Left lung (tissue), 4 donors: ENCODE measurements at regions not wholly inside any gene's neighbourhood (a gene's known extent, or its start where the extent isn't known, plus 50 kb on each side); places are given as distances from the start of the nearest gene placed in this dataset.
"Not testable (repeated sequence)": the region's sequence is repeated elsewhere in the genome, so short reads cannot be mapped to it uniquely, and the experiment has no call there.

Experiments
- ATAC-seq: fragments of 200-7000 bp; cut with Tn5 transposase; one replicate; pipeline ENCODE4 v1.9.1; 2020; ENCODE audit warnings: moderate library complexity
- DNase-seq, 4 donors: peaks; one replicate each; pipeline ENCODE4 v3.0.0-alpha.2; 2013 to 2020
- H3K27ac ChIP-seq, 2 donors: fragments of 200-600 bp; sonication (generic) in 1 of 2; one replicate each; pipeline versions ENCODE4 v1.5.0 to v1.8.0; 2020 to 2021
- H3K27me3 ChIP-seq, 2 donors: fragments of 200-600 bp; sonication (generic) in 1 of 2; one replicate each; pipeline versions ENCODE4 v1.5.0 to v1.8.0; 2020 to 2021
- H3K36me3 ChIP-seq, 2 donors: fragments of 200-600 bp; sonication (generic) in 1 of 2; one replicate each; pipeline versions ENCODE4 v1.5.0 to v1.8.0; 2020 to 2021
- H3K4me1 ChIP-seq, 2 donors: fragments of 200-600 bp; one replicate each; pipeline ENCODE4 v1.8.0; 2021
- H3K4me3 ChIP-seq, 2 donors: fragments of 200-600 bp; sonication (generic) in 1 of 2; one replicate each; pipeline versions ENCODE4 v1.5.0 to v1.8.0; 2020 to 2021; ENCODE audit warnings: mild to moderate bottlenecking in 1 of 2
- H3K9me3 ChIP-seq, 2 donors: fragments of 200-600 bp; sonication (generic) in 1 of 2; one replicate each; pipeline versions ENCODE4 v1.5.0 to v1.8.0; 2020 to 2021
- CTCF ChIP-seq, 2 donors: fragments of 200-600 bp; sonication (generic) in 1 of 2; IDR thresholded peaks; one replicate each; pipeline versions ENCODE4 v1.5.0 to v1.8.0; 2021; ENCODE audit warnings: antibody characterized with exemption in 2 of 2
- intact Hi-C, 2 donors: fragments of 100-400 bp; cut with DNase I; formaldehyde crosslinking; loops; one replicate each; pipeline versions ENCODE4 v1.11.2 to v1.14.2; 2022
- donor health status: DM: no; HTN: yes; CAD: no.
- donor health status: DM: no; HTN: no; CAD: no.

GRCh38 chr1:47662068-47662467 lies 224.2 kb downstream of the FOXD2 start:
- no peak for DNase-seq
- Histone ChIP-seq H3K36me3 (no peaks in the 10 kb centered on the region), H3K27ac (no peak overlapping the region), H3K4me1 (no peaks in the 10 kb centered on the region), H3K4me3 (no peak overlapping the region), H3K9me3 (no peaks in the 10 kb centered on the region), H3K27me3 (no peaks in the 10 kb centered on the region)
- no peak for ATAC-seq
- intact Hi-C loops: no loop called here
- TF ChIP-seq CTCF (IDR thresholded peaks at IDR 0.05): no peak

GRCh38 chr1:47663286-47663685 lies 225.4 kb downstream of the FOXD2 start:
- H3K27me3 ChIP-seq: no peaks in the 10 kb centered on the region
- ATAC-seq (no peak), DNase-seq (no peak)
- H3K36me3 ChIP-seq: no peaks in the 10 kb centered on the region
- TF ChIP-seq CTCF (IDR thresholded peaks at IDR 0.05): no peak
- no peak overlapping the region for H3K27ac ChIP-seq
- H3K4me3 ChIP-seq: no peak overlapping the region
- H3K9me3 ChIP-seq: no peaks in the 10 kb centered on the region
- no peaks in the 10 kb centered on the region for H3K4me1 ChIP-seq
- intact Hi-C loops: no loop called here

- intact Hi-C loops: no loop called here
Measured at GRCh38 chr1:47664356-47664755, 226.5 kb downstream of the FOXD2 start.

GRCh38 chr1:47664896-47665295 lies 227.1 kb downstream of the FOXD2 start:
- H3K36me3 ChIP-seq, H3K4me3 ChIP-seq, ATAC-seq, H3K27me3 ChIP-seq, H3K27ac ChIP-seq, H3K9me3 ChIP-seq, H3K4me1 ChIP-seq, DNase-seq, intact Hi-C loops: not testable (repeated sequence)

More at GRCh38 chr1:47664356-47664755, 226.5 kb downstream of the FOXD2 start:
- Histone ChIP-seq H3K4me1 (no peaks in the 10 kb centered on the region), H3K9me3 (no peaks in the 10 kb centered on the region), H3K27me3 (no peaks in the 10 kb centered on the region), H3K4me3 (no peak overlapping the region), H3K36me3 (no peaks in the 10 kb centered on the region), H3K27ac (no peak overlapping the region)
- TF ChIP-seq CTCF (IDR thresholded peaks at IDR 0.05): no peak
- ATAC-seq (no peak), DNase-seq (no peak)

- no peaks in the 10 kb centered on the region for H3K4me1 ChIP-seq
- intact Hi-C loops: no loop called here
- peaks cover 0 to 3% of the 10 kb centered on the region in 2 donors for H3K9me3 ChIP-seq
- H3K4me3 ChIP-seq: no peak overlapping the region
- DNase-seq (no peak), ATAC-seq (no peak)
- H3K36me3 ChIP-seq: no peaks in the 10 kb centered on the region
- no peaks in the 10 kb centered on the region for H3K27me3 ChIP-seq
- no peak for TF ChIP-seq CTCF (IDR thresholded peaks at IDR 0.05)
- H3K27ac ChIP-seq: no peak overlapping the region
Measured at GRCh38 chr1:47669081-47669585, 231.3 kb downstream of the FOXD2 start.

GRCh38 chr1:47672622-47673021 lies 234.8 kb downstream of the FOXD2 start:
- ATAC-seq (no peak), DNase-seq (no peak)
- H3K4me3 ChIP-seq: no peak overlapping the region
- H3K27ac ChIP-seq: no peak overlapping the region
- H3K4me1 ChIP-seq: no peaks in the 10 kb centered on the region
- H3K9me3 ChIP-seq: peaks cover 0 to 3% of the 10 kb centered on the region in 2 donors
- no peaks in the 10 kb centered on the region for H3K27me3 ChIP-seq
- H3K36me3 ChIP-seq: no peaks in the 10 kb centered on the region
- TF ChIP-seq CTCF (IDR thresholded peaks at IDR 0.05): no peak
- intact Hi-C loops: no loop called here
